Adrenal gland (tissue), 5 donors: ENCODE measurements at regions not wholly inside any gene's neighbourhood (a gene's known extent, or its start where the extent isn't known, plus 50 kb on each side); places are given as distances from the start of the nearest gene placed in this dataset.

Experiments
- CTCF ChIP-seq, 6 experiments: fragments of 450-650 bp in 4 of 6; fragments of 200-600 bp in 2 of 6; sonication (generic) in 1 of 6; IDR thresholded peaks; 1 replicate in 5 of 6; 2 replicates in 1 of 6; pipeline versions ENCODE4 v1.5.1 to v1.8.0; 2016 to 2021; ENCODE audit warnings: antibody characterized with exemption in 6 of 6, mild to moderate bottlenecking in 2 of 6, moderate library complexity in 1 of 6
- POLR2A ChIP-seq, 2 donors: fragments of 450-650 bp; IDR thresholded peaks; one replicate each; pipeline ENCODE4 v1.6.1; 2017; ENCODE audit warnings: antibody characterized with exemption in 2 of 2, mild to moderate bottlenecking in 2 of 2, moderate library complexity in 1 of 2
- donor health status: DM: no; HTN: no; CAD: no.

GRCh38 chr13:69458013-69458412, 649.6 kb upstream of the ATXN8OS start:
- TF ChIP-seq CTCF (IDR thresholded peaks at IDR 0.05) (no peak), POLR2A (IDR thresholded peaks at IDR 0.05) (no peak)
